ENCODE measurements at regions not wholly inside any gene's neighbourhood (a gene's known extent, or its start where the extent isn't known, plus 50 kb on each side); places are given as distances from the start of the nearest gene placed in this dataset.

DNA sequence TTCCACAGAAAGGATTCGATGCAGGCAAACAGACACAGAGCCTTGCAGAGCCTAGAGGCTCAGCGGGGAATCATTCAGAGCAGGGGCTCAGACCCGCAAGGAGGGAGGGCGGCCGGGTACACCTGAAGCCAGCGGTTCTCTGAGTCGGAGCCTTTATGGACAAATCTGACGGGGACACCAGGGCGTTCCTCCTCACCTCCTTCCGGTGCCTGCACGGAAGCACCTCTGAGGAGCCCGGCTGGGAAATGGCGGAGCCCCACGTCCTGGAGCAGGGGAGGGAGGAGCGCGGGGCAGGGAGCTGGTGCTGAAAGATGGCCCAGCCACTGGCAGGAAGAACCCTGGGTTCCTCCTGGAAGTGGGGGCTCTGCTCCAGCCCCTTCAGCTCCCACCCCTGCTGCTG is 193.5 kb upstream of the ALKAL2 start:
- H3K27ac ChIP-seq, result no peak overlapping the region
- DNase-seq, result no peak
- no peak overlapping the region for H3K4me3 ChIP-seq
- H3K27me3 ChIP-seq, result no peaks in the 10 kb centered on the region
- no peaks in the 10 kb centered on the region for H3K9me3 ChIP-seq (replicated peaks in 1 of 3)
- intact Hi-C loops (cut with DNase I), result no loop called here
- H3K36me3 ChIP-seq (replicated peaks in 1 of 2), result no peaks in the 10 kb centered on the region
- 76 to 87% (median 87%) methylated on average over 14 to 16 of the region's 16 CpGs for WGBS, 4 donors
- no peak for TF ChIP-seq POLR2A (IDR thresholded peaks at IDR 0.05)
- TF ChIP-seq, protein P1, sequence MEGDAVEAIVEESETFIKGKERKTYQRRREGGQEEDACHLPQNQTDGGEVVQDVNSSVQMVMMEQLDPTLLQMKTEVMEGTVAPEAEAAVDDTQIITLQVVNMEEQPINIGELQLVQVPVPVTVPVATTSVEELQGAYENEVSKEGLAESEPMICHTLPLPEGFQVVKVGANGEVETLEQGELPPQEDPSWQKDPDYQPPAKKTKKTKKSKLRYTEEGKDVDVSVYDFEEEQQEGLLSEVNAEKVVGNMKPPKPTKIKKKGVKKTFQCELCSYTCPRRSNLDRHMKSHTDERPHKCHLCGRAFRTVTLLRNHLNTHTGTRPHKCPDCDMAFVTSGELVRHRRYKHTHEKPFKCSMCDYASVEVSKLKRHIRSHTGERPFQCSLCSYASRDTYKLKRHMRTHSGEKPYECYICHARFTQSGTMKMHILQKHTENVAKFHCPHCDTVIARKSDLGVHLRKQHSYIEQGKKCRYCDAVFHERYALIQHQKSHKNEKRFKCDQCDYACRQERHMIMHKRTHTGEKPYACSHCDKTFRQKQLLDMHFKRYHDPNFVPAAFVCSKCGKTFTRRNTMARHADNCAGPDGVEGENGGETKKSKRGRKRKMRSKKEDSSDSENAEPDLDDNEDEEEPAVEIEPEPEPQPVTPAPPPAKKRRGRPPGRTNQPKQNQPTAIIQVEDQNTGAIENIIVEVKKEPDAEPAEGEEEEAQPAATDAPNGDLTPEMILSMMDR (IDR thresholded peaks at IDR 0.05), result no peak
- no peaks in the 10 kb centered on the region for H3K4me1 ChIP-seq (replicated peaks in 1 of 2)

DNA sequence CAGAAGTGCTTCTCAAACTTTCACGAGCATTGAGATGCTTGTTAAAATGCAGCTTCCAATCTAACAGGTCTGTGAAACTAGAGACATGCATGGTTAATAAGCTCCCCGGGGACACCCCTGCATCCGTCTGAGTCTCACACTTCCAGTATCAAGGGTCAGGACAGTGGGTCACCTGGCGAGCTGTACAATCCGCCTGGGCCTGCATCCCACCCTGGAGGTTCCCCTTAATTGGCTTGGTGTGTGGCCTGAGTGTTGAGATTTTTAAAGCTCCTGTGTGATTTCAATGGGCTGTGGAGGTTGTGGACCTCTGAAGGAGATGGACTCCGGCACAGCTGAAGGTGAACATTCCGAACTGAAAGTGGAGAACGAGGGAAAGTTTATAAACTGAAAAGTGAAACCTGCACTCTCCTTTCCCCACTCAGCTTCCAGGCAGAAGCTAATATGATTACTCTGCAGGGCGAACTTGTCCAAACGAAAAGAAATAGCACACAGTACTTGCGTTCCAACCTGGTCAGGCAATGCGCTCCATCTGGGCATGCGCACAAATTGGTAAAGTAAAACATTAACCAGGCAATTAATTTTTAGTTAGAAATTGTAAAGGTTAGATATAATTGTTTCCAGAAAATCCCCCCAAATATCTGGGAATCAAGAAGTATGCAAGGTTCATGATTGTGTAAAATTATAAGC is 191.7 kb upstream of the ALKAL2 start:
- intact Hi-C loops (cut with DNase I), result no loop called here
- Histone ChIP-seq H3K36me3 (replicated peaks in 1 of 2) (no peaks in the 10 kb centered on the region), H3K9me3 (replicated peaks in 1 of 3) (no peaks in the 10 kb centered on the region), H3K4me3 (no peak overlapping the region), H3K27ac (no peak overlapping the region), H3K27me3 (peaks cover under 1% of the 10 kb centered on the region), H3K4me1 (replicated peaks in 1 of 2) (no peaks in the 10 kb centered on the region)
- WGBS, 4 donors, result 61 to 65% (median 64%) methylated on average over 10 to 13 of the region's 13 CpGs
- DNase-seq, result no peak
- no peak for TF ChIP-seq POLR2A (IDR thresholded peaks at IDR 0.05)

DNA sequence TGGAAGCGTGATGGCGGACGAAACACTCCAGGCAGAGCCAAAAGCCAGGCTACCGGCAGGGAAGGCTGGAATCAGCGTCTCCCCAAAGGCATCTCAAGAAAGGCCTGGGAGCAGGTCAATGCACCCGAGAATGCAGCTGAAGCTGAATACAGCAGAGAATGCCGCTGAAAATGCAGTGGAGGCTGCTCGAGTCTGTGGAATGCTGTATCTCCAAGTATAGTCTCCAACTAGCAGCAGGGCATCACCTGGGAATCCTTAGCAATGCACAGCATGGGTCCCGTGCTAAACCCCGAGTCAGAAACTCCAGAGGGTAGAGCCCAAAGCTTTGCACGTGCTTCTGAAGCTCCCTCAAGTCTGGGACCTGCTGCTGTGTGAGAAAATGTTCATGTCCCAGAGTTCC is 191.1 kb upstream of the ALKAL2 start:
- no peaks in the 10 kb centered on the region for H3K4me1 ChIP-seq (replicated peaks in 1 of 2)
- no peaks in the 10 kb centered on the region for H3K9me3 ChIP-seq (replicated peaks in 1 of 3)
- TF ChIP-seq, protein P1 (IDR thresholded peaks at IDR 0.05), result no peak
- TF ChIP-seq POLR2A (IDR thresholded peaks at IDR 0.05), result no peak
- DNase-seq, result no peak
- 61 to 69% (median 66%) methylated on average over 11 of the region's 11 CpGs for WGBS, 4 donors
- no peak overlapping the region for H3K27ac ChIP-seq
- H3K36me3 ChIP-seq (replicated peaks in 1 of 2), result no peaks in the 10 kb centered on the region
- H3K27me3 ChIP-seq, result peaks cover 3% of the 10 kb centered on the region
- no peak overlapping the region for H3K4me3 ChIP-seq
- intact Hi-C loops (cut with DNase I), result no loop called here

DNA sequence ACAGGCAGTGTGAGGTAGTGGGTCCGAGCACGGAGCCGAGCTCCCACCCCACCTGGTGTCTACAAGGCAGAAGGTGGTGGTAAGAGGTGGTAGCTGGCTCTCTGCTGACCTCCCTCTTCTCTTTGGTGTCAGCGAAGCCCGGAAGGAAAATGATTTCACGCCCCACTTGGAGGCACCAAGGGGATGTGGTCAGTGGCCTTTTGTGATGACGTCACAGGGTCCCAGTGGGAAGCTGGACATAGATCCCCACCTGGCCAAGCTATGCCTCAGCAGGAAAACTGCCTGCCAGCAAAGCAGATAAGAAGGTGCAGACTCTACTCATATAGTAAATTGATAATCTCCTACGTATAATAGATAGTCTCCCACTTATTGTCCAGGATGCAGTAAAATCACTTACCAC is 183.7 kb upstream of the ALKAL2 start:
- WGBS, 4 donors, result 83 to 93% (median 85%) methylated on average over 7 to 8 of the region's 8 CpGs
- no peak overlapping the region for H3K27ac ChIP-seq

More for the DNA sequence above, 183.7 kb upstream of the ALKAL2 start:
- H3K4me3 ChIP-seq, result no peak overlapping the region
- TF ChIP-seq, protein P1 (IDR thresholded peaks at IDR 0.05), result no peak
- TF ChIP-seq POLR2A (IDR thresholded peaks at IDR 0.05), result no peak
- peaks cover 22% of the 10 kb centered on the region for H3K27me3 ChIP-seq
- H3K9me3 ChIP-seq (replicated peaks in 1 of 3), result no peaks in the 10 kb centered on the region
- no peaks in the 10 kb centered on the region for H3K4me1 ChIP-seq (replicated peaks in 1 of 2)
- H3K36me3 ChIP-seq (replicated peaks in 1 of 2), result no peaks in the 10 kb centered on the region
- DNase-seq, result no peak
- intact Hi-C loops (cut with DNase I), result no loop called here
